Suprapubic skin (tissue), 4 donors: ENCODE measurements at regions not wholly inside any gene's neighbourhood (a gene's known extent, or its start where the extent isn't known, plus 50 kb on each side); places are given as distances from the start of the nearest gene placed in this dataset.

Experiments used
- DNase-seq, 2 donors: peaks; one replicate each; pipeline ENCODE4 v3.0.0-alpha.2; 2019; ENCODE audit warnings: low spot score in 2 of 2
- H3K27ac ChIP-seq: fragments of 200-600 bp; sonication (generic); one replicate; pipeline ENCODE4 v1.5.1; 2019
- H3K27me3 ChIP-seq: fragments of 200-600 bp; sonication (generic); one replicate; pipeline ENCODE4 v1.5.1; 2019
- H3K36me3 ChIP-seq: fragments of 200-600 bp; sonication (generic); one replicate; pipeline ENCODE4 v1.5.1; 2019
- H3K4me1 ChIP-seq: fragments of 200-600 bp; sonication (generic); one replicate; pipeline ENCODE4 v1.5.1; 2019
- H3K4me3 ChIP-seq: fragments of 200-600 bp; sonication (generic); one replicate; pipeline ENCODE4 v1.5.1; 2019; ENCODE audit warnings: mild to moderate bottlenecking
- H3K9me3 ChIP-seq: fragments of 200-600 bp; sonication (generic); one replicate; pipeline ENCODE4 v1.5.1; 2019
- EP300 ChIP-seq: sonication (generic); formaldehyde crosslinking; IDR thresholded peaks from one replicate; pipeline ENCODE4 v1.6.1; 2017; ENCODE audit warnings: antibody characterized with exemption
- POLR2A ChIP-seq, 2 donors: fragments of 450-650 bp; IDR thresholded peaks; one replicate each; pipeline ENCODE4 v1.6.1; 2017; ENCODE audit warnings: antibody characterized with exemption in 2 of 2, mild to moderate bottlenecking in 2 of 2, moderate library complexity in 2 of 2
- POLR2AphosphoS5 ChIP-seq, 3 donors: sonication (generic); formaldehyde crosslinking; IDR thresholded peaks; one replicate each; pipeline ENCODE4 v1.6.1; 2017; ENCODE audit warnings: antibody characterized with exemption in 3 of 3
- WGBS: methylation state at CpG from one replicate; pipeline ENCODE4 v1.1.5; 2018; 5-methylcytosine and 5-hydroxymethylcytosine counted together
- TF ChIP-seq, protein P1 (sequence below), 2 donors: fragments of 200-600 bp in 1 of 2; fragments of 450-650 bp in 1 of 2; sonication (generic) in 1 of 2; IDR thresholded peaks; one replicate each; pipeline ENCODE4 v1.5.1; 2016 to 2019; ENCODE audit warnings: antibody characterized with exemption in 2 of 2, mild to moderate bottlenecking in 1 of 2, moderate library complexity in 1 of 2

DNA sequence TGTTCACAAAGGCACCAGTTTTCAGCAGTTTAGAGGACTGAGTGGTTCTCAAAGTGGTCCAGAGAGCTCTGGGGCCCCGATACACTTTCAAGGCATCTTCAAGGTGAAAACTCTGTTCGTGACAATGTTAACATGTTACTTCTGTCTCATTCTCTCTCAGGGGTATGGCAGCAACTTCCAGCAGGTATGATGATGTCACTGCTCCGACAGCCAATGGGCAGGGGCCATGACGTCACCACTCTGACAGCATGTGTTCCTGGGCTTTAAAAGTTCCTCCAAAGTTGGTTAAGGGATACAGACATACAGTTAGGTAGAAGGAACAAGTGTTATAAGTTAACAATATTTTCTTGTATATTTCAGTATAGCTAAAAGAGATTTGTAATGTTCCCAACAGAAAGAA, 87.9 kb downstream of the KLF15 start:
- peaks cover 16% of the 10 kb centered on the region for H3K27me3 ChIP-seq
- no peaks in the 10 kb centered on the region for H3K9me3 ChIP-seq
- WGBS: 75% methylated on average over 4 of the region's 4 CpGs
- H3K27ac ChIP-seq: no peak overlapping the region
- H3K4me3 ChIP-seq: no peak overlapping the region
- peaks cover 30% of the 10 kb centered on the region for H3K4me1 ChIP-seq
- no peaks in the 10 kb centered on the region for H3K36me3 ChIP-seq
- no peak for DNase-seq
- TF ChIP-seq EP300 (no peak), POLR2AphosphoS5 (IDR thresholded peaks at IDR 0.05) (no peak), POLR2A (IDR thresholded peaks at IDR 0.05) (no peak)
- TF ChIP-seq, protein P1, sequence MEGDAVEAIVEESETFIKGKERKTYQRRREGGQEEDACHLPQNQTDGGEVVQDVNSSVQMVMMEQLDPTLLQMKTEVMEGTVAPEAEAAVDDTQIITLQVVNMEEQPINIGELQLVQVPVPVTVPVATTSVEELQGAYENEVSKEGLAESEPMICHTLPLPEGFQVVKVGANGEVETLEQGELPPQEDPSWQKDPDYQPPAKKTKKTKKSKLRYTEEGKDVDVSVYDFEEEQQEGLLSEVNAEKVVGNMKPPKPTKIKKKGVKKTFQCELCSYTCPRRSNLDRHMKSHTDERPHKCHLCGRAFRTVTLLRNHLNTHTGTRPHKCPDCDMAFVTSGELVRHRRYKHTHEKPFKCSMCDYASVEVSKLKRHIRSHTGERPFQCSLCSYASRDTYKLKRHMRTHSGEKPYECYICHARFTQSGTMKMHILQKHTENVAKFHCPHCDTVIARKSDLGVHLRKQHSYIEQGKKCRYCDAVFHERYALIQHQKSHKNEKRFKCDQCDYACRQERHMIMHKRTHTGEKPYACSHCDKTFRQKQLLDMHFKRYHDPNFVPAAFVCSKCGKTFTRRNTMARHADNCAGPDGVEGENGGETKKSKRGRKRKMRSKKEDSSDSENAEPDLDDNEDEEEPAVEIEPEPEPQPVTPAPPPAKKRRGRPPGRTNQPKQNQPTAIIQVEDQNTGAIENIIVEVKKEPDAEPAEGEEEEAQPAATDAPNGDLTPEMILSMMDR (IDR thresholded peaks at IDR 0.05): no peak

DNA sequence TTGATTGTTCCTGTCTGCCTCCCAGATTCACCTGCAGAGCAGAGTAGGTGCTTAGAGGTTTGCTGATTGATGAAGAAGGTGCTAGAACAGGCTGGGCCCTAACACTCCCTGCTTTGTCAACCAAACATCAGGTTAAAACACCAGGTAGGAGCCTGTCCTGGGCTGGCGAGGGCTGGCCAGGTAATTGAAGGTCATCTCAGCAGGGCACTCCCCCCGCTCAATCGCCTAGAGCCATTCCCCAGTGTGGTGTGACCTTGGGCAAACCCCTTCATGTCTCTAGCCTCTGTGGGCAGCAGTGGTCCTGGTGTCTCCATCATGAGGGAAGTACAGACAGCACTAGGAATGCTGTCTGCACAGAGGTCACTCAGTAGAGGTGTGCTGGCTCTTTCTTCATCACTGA, 88.3 kb downstream of the KLF15 start:
- no peak for DNase-seq
- H3K4me1 ChIP-seq: peaks cover 30% of the 10 kb centered on the region
- peaks cover 15% of the 10 kb centered on the region for H3K27me3 ChIP-seq
- H3K4me3 ChIP-seq: no peak overlapping the region
- WGBS: 83% methylated on average over 1 of the region's 3 CpGs
- H3K36me3 ChIP-seq: no peaks in the 10 kb centered on the region
- H3K9me3 ChIP-seq: no peaks in the 10 kb centered on the region
- H3K27ac ChIP-seq: no peak overlapping the region
- no peak for TF ChIP-seq POLR2A (IDR thresholded peaks at IDR 0.05)
- TF ChIP-seq POLR2AphosphoS5 (IDR thresholded peaks at IDR 0.05): no peak
- TF ChIP-seq EP300: no peak
- TF ChIP-seq, protein P1 (IDR thresholded peaks at IDR 0.05): no peak

DNA sequence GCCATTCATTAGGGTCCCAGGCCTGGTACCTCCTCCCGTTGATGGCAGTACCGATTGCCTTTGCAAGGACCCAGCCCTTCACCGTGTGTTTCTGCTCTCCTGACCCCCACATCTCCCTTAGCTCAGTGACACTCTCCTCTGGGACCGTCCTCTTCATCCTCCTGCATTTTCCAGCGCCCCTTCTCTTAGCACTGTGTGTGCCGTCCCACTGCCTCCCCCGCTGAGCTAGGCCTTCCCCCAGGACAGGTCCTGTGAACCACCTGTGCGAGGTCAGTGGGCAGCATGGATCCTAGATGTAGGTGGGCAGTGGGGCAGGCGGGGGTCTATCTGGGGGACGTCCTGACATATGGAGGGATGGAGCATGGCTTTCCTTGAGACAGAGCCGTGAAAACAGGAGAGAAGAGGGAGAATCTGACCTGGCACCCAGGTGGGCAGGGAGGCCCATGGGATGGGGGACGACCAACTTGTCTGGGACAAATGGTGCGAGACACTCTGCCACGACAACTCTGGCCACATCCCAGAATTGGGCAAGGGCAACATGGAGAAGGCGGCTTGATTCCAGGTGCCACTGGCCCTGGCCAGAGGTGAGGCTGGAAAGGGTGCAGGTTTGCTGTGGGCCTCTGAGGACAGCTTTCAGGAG, 87.7 kb upstream of the ALDH1L1 start:
- no peak for DNase-seq
- peaks cover 30% of the 10 kb centered on the region for H3K4me1 ChIP-seq
- TF ChIP-seq POLR2AphosphoS5 (IDR thresholded peaks at IDR 0.05) (no peak), EP300 (no peak), POLR2A (IDR thresholded peaks at IDR 0.05) (no peak)
- TF ChIP-seq, protein P1 (IDR thresholded peaks at IDR 0.05): no peak
- no peaks in the 10 kb centered on the region for H3K9me3 ChIP-seq
- peak overlapping the region; percentile 34 for H3K4me3 ChIP-seq
- WGBS: 68% methylated on average over 15 of the region's 15 CpGs
- no peaks in the 10 kb centered on the region for H3K36me3 ChIP-seq
- peaks cover 11% of the 10 kb centered on the region for H3K27me3 ChIP-seq
- H3K27ac ChIP-seq: no peak overlapping the region

DNA sequence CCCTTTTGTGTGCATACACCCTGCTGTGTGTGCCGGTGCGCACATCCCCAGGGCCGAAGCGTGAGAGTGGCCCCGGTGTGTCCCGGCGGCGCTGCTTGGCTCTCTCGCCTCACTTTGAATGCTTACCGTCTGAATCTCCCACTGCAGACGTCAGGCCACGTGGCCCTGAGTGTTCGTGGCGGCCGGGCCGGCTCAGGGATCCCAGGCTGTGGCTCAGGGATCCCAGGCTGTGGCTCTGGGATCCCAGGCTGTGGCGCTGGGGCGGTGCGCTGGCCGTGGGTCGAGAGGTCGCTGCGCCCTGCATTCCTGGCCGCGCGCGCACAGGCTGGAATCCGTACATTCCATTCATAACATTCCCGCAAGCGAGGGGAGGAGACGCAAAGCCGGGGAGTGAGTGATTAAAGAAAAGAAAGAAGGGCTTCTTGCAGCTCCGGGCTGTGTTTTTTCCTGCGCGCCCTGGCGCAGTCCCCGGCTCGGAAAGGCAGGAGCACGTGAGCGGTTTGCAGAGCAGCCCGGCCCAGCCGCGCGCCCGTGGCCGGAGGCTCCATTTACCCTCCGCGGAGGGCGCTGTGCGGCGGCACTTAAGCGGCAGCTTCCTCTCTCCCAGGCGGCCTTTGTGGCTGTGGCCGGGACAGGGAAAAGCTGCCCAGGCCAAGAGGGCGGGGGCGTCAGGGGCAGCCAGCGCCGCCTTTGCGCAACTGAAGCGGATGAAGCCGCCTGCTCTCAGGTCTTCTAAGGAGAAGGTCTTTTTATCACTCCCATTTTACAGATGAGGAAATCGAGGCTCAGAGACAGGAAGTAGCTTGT, 87.0 kb upstream of the ALDH1L1 start:
- peak overlapping the region; percentile 29 for H3K27ac ChIP-seq
- peak overlapping the region; percentile 34 for H3K4me3 ChIP-seq
- TF ChIP-seq, protein P1 (IDR thresholded peaks at IDR 0.05): no peak
- peak in 1 of 3 donors; percentile 26 for TF ChIP-seq POLR2AphosphoS5 (IDR thresholded peaks at IDR 0.05)
- TF ChIP-seq EP300: peak; percentile 81
- peak in 1 of 2 donors; percentile 10 for TF ChIP-seq POLR2A (IDR thresholded peaks at IDR 0.05)
- H3K36me3 ChIP-seq: no peaks in the 10 kb centered on the region
- under 1% methylated on average over 37 of the region's 62 CpGs for WGBS
- peaks cover 11% of the 10 kb centered on the region for H3K27me3 ChIP-seq
- peaks cover 30% of the 10 kb centered on the region for H3K4me1 ChIP-seq
- peak in 1 of 2 donors; percentile 76 for DNase-seq
- H3K9me3 ChIP-seq: no peaks in the 10 kb centered on the region

DNA sequence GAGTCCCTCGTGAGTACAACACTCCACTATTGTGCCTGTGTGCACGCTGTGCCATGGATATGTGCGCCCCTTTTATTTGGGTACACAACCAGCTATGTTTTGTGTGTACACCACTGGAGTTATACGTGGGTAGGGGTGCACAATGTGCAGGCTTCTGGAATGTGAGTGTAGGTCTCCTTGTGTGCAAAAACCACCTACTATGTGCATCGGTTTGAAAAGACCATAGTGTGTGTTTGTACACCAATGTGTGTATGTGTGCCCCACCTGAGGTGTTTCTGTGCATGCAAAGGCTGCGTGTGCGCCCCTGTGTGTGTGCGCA, 86.4 kb upstream of the ALDH1L1 start:
- Histone ChIP-seq H3K27ac (peak overlapping the region; percentile 29), H3K4me1 (peaks cover 30% of the 10 kb centered on the region), H3K4me3 (peak overlapping the region; percentile 34), H3K27me3 (peaks cover 11% of the 10 kb centered on the region), H3K9me3 (no peaks in the 10 kb centered on the region), H3K36me3 (no peaks in the 10 kb centered on the region)
- 39% methylated on average over 8 of the region's 8 CpGs for WGBS
- TF ChIP-seq POLR2AphosphoS5 (IDR thresholded peaks at IDR 0.05) (no peak), EP300 (no peak)
- no peak for DNase-seq
